IPS-18a (cell line): ENCODE measurements at regions not wholly inside any gene's neighbourhood (a gene's known extent, or its start where the extent isn't known, plus 50 kb on each side); places are given as distances from the start of the nearest gene placed in this dataset.

Experiments
- H3K27ac ChIP-seq: one replicate; pipeline ENCODE4 v1.5.1; 2013; ENCODE audit warnings: low read length
- H3K27me3 ChIP-seq: one replicate; pipeline ENCODE4 v1.6.1; 2013; ENCODE audit warnings: mild to moderate bottlenecking, low read length; ENCODE audit not compliant: control insufficient read depth, insufficient read depth
- H3K36me3 ChIP-seq: one replicate; pipeline ENCODE4 v1.6.1; 2013; ENCODE audit warnings: low read depth, low read length; ENCODE audit not compliant: control insufficient read depth
- H3K4me1 ChIP-seq: one replicate; pipeline ENCODE4 v1.6.1; 2013; ENCODE audit warnings: low read depth, low read length; ENCODE audit not compliant: control insufficient read depth
- H3K4me3 ChIP-seq: one replicate; pipeline ENCODE4 v1.5.1; 2013; ENCODE audit warnings: low read length
- H3K9ac ChIP-seq: one replicate; pipeline ENCODE4 v1.6.1; 2013; ENCODE audit warnings: mild to moderate bottlenecking, low read length, moderate library complexity
- H3K9me3 ChIP-seq: one replicate; pipeline ENCODE4 v1.6.1; 2013; ENCODE audit warnings: low read depth, low read length; ENCODE audit not compliant: control insufficient read depth

GRCh38 chr1:194548071-194548470, 1361.7 kb upstream of the B3GALT2 start:
- H3K4me1 ChIP-seq = no peaks in the 10 kb centered on the region
- no peaks in the 10 kb centered on the region for H3K36me3 ChIP-seq
- no peak overlapping the region for H3K9ac ChIP-seq
- no peak overlapping the region for H3K27ac ChIP-seq
- no peak overlapping the region for H3K4me3 ChIP-seq
- no peaks in the 10 kb centered on the region for H3K9me3 ChIP-seq
- no peaks in the 10 kb centered on the region for H3K27me3 ChIP-seq

DNA sequence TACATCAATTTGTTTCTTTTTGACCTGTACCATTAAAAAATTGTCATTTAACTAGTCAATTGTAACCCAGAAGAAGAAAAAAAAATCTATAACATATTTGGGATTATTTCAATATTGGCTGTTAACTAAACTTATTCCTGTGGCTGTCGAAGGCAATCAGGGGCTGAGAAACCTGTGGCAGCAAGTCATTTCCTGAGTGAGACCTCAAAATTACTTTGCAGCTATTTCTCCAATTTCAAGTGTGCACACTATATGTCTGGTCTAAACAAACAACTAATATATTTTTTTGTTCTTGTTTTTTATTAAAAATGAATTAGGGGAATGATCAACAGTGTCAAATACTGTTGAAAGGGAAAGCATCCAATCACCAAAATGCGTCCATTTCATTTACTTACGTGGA, 1357.6 kb upstream of the B3GALT2 start:
- Histone ChIP-seq H3K36me3 (no peaks in the 10 kb centered on the region), H3K9me3 (no peaks in the 10 kb centered on the region), H3K27ac (no peak overlapping the region), H3K4me3 (no peak overlapping the region), H3K4me1 (no peaks in the 10 kb centered on the region), H3K27me3 (no peaks in the 10 kb centered on the region), H3K9ac (no peak overlapping the region)

- Histone ChIP-seq H3K4me1 (peaks cover 7% of the 10 kb centered on the region), H3K9me3 (no peaks in the 10 kb centered on the region)
Observed at GRCh38 chr1:194538453-194538852, 1352.0 kb upstream of the B3GALT2 start.

GRCh38 chr1:194537521-194537920, 1351.1 kb upstream of the B3GALT2 start:
- H3K27me3 ChIP-seq = no peaks in the 10 kb centered on the region
- no peaks in the 10 kb centered on the region for H3K9me3 ChIP-seq
- peaks cover 7% of the 10 kb centered on the region for H3K4me1 ChIP-seq
- no peak overlapping the region for H3K27ac ChIP-seq
- H3K4me3 ChIP-seq = no peak overlapping the region
- no peak overlapping the region for H3K9ac ChIP-seq
- no peaks in the 10 kb centered on the region for H3K36me3 ChIP-seq

More at GRCh38 chr1:194538453-194538852, 1352.0 kb upstream of the B3GALT2 start:
- H3K27ac ChIP-seq = no peak overlapping the region
- no peaks in the 10 kb centered on the region for H3K36me3 ChIP-seq
- H3K4me3 ChIP-seq = no peak overlapping the region
- no peak overlapping the region for H3K9ac ChIP-seq
- no peaks in the 10 kb centered on the region for H3K27me3 ChIP-seq

- H3K4me1 ChIP-seq = peaks cover 7% of the 10 kb centered on the region
- H3K27ac ChIP-seq = no peak overlapping the region
- H3K9me3 ChIP-seq = no peaks in the 10 kb centered on the region
- no peaks in the 10 kb centered on the region for H3K36me3 ChIP-seq
- H3K9ac ChIP-seq = no peak overlapping the region
- no peak overlapping the region for H3K4me3 ChIP-seq
- H3K27me3 ChIP-seq = no peaks in the 10 kb centered on the region
Observed at GRCh38 chr1:194535369-194535768, 1349.0 kb upstream of the B3GALT2 start.

DNA sequence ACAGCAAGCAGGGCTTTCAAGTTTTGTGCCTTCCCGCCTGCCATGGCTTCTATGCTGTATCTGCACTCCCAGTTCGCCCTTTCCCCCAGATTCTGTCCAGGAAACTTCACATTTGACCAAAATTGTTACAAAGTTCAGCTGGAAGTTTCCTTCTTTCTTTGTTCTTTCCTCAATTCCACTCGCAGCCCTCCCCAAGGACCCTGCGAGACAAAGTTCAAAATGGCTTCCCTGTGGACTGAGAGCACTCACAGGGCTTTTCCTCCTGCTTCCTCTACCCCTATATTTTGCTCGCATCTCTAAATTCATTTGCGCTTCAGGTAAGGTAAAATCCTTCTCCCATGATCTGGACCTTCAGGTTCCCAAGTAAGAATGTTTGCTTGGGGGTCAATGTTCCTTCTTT, 1348.4 kb upstream of the B3GALT2 start:
- H3K4me3 ChIP-seq = no peak overlapping the region
- H3K9me3 ChIP-seq = no peaks in the 10 kb centered on the region
- peaks cover 7% of the 10 kb centered on the region for H3K4me1 ChIP-seq
- H3K27me3 ChIP-seq = no peaks in the 10 kb centered on the region
- H3K27ac ChIP-seq = no peak overlapping the region
- H3K36me3 ChIP-seq = no peaks in the 10 kb centered on the region
- H3K9ac ChIP-seq = no peak overlapping the region

DNA sequence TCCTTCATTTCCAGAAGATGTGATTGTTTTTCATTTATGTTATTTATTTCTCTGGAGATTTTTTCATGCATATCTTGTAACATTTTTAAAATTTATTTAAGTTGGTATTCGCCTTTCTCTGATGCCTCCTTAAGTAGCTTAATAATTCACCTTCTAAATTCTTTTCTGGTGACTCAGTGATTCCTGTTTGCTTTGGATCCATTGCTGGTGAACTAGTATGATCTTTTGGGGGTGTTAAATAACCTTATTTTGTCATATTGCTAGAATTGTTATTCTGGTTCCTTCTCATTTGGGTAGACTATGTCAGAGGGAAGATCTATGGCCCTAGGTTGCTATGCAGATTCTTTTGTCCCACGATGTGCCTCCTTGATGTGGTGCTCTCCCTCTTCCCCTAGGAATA, 1347.2 kb upstream of the B3GALT2 start:
- Histone ChIP-seq H3K27ac (no peak overlapping the region), H3K9me3 (no peaks in the 10 kb centered on the region), H3K4me1 (peaks cover 7% of the 10 kb centered on the region), H3K27me3 (no peaks in the 10 kb centered on the region), H3K36me3 (no peaks in the 10 kb centered on the region), H3K9ac (no peak overlapping the region), H3K4me3 (no peak overlapping the region)

DNA sequence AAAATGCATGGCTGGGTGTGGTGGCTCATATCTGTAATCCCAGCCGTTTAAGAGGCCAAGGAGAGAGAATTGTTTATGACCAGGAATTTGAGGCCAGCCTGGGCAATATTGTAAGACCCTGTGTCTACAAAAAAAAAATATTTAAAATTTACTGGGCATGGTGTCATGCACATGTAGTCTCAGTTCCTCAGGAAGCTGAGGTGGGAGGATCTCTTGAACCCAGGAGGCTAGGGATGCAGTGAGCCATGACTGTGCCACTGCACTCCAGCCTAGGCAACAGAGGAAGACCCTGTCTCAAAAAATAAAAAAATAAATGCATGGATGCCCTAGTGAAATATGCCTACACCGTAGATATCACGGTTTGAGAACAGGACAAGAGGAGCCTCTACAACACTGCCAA, 1331.2 kb upstream of the B3GALT2 start:
- Histone ChIP-seq H3K27me3 (no peaks in the 10 kb centered on the region), H3K27ac (no peak overlapping the region), H3K9me3 (no peaks in the 10 kb centered on the region), H3K36me3 (no peaks in the 10 kb centered on the region), H3K9ac (no peak overlapping the region), H3K4me3 (no peak overlapping the region), H3K4me1 (no peaks in the 10 kb centered on the region)

DNA sequence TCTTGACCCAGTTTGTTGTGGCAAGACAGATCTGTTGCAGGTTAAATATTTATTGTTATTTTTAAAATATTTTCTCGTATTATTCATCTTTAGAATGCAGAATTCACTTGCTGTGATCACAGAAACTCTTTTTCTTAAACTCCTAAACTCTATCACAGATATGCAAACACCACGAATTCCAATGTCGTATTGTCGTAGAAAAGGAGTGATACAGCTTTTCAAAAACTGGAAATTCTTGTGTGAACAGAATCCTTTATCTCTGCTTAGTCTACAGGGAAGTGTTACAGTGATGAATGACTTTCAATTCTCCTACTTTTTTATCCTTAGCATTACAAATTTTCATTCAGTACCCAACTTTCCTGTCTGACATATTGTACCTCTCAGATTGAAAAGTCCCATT, 1329.5 kb upstream of the B3GALT2 start:
- no peak overlapping the region for H3K4me3 ChIP-seq
- H3K27ac ChIP-seq = no peak overlapping the region
- no peaks in the 10 kb centered on the region for H3K27me3 ChIP-seq
- no peaks in the 10 kb centered on the region for H3K36me3 ChIP-seq
- H3K4me1 ChIP-seq = no peaks in the 10 kb centered on the region
- no peak overlapping the region for H3K9ac ChIP-seq
- no peaks in the 10 kb centered on the region for H3K9me3 ChIP-seq

DNA sequence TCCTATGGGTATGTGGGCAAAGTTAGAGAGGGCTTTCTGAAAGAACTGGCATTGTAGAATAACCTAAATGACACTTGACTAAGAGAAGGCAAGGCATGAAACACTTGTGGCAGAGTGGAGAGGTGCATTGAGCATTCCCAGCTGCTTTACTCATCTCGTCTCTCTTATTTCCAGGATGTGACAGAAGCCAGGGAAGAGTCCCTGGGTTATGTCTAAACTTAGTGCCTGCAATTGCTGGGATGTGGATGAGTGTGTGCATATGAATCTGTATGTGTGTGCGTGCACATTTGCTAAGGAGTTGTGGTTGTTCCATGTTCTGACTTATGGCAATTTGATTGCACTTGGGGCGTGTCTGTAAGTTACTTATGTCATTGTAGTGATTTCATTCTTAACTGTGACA, 1326.5 kb upstream of the B3GALT2 start:
- H3K9ac ChIP-seq = no peak overlapping the region
- H3K27me3 ChIP-seq = no peaks in the 10 kb centered on the region
- H3K4me1 ChIP-seq = no peaks in the 10 kb centered on the region
- H3K4me3 ChIP-seq = no peak overlapping the region
- no peaks in the 10 kb centered on the region for H3K9me3 ChIP-seq
- H3K27ac ChIP-seq = no peak overlapping the region
- no peaks in the 10 kb centered on the region for H3K36me3 ChIP-seq

DNA sequence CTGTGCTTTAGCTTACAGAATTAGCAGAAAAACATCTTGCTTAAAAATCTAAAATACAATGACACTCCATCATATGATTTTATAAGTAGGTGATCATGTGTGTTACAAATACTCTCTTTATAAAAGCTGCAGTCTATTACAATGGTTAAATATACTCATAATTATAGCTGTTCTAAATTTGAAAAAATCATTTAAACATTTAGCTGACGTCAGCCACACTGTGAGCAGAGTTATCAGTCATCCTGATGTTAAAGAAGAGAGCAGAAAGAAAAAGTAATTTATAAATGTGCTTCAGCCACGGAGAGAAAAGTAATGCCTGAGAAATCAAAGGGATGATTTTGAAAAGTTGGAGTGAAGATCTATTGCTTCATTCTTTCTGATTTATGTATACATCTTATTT, 1325.9 kb upstream of the B3GALT2 start:
- no peak overlapping the region for H3K9ac ChIP-seq
- no peaks in the 10 kb centered on the region for H3K9me3 ChIP-seq
- no peaks in the 10 kb centered on the region for H3K27me3 ChIP-seq
- no peaks in the 10 kb centered on the region for H3K36me3 ChIP-seq
- no peak overlapping the region for H3K4me3 ChIP-seq
- H3K4me1 ChIP-seq = no peaks in the 10 kb centered on the region
- no peak overlapping the region for H3K27ac ChIP-seq

DNA sequence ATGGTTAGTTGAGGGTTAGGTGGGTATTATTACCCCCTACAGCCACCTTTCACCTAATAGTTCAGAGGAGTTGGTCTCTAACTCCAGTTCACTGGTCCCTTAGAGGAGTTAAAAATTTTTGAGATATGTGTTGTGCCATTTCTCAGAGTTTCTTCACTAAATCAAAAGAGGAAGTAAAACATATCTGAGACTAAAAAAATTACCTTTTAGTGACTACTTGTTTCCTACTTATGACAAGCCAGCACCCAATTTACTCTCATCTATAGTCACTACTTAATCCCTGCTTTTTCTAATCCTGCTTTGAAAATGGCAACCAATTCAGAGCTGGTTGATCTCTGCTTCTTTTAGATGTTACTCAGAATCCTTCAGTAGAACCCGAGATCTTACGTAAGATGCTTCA, 1316.8 kb upstream of the B3GALT2 start:
- H3K9ac ChIP-seq = no peak overlapping the region
- no peaks in the 10 kb centered on the region for H3K36me3 ChIP-seq
- no peaks in the 10 kb centered on the region for H3K9me3 ChIP-seq
- no peak overlapping the region for H3K27ac ChIP-seq
- no peak overlapping the region for H3K4me3 ChIP-seq
- no peaks in the 10 kb centered on the region for H3K4me1 ChIP-seq
- no peaks in the 10 kb centered on the region for H3K27me3 ChIP-seq
